Endodermal cell (in vitro differentiated cells): ENCODE measurements at regions not wholly inside any gene's neighbourhood (a gene's known extent, or its start where the extent isn't known, plus 50 kb on each side); places are given as distances from the start of the nearest gene placed in this dataset.
A peak's percentile ranks its signal among the peaks of the same experiment; 100 is the strongest.
"Not testable (repeated sequence)": the region's sequence is repeated elsewhere in the genome, so short reads cannot be mapped to it uniquely, and the experiment has no call there.

Source experiments
- DNase-seq: peaks from one replicate; pipeline ENCODE4 v3.0.0-alpha.2; 2017
- H3K27ac ChIP-seq: 2 replicates; pipeline ENCODE4 v1.5.1; 2013; ENCODE audit warnings: mild to moderate bottlenecking, low read depth, low read length, moderate library complexity
- H3K27me3 ChIP-seq: 2 replicates; pipeline ENCODE4 v1.6.1; 2013; ENCODE audit warnings: mild to moderate bottlenecking, low read length, moderate library complexity; ENCODE audit not compliant: insufficient read depth, control insufficient read depth, poor library complexity, severe bottlenecking
- H3K36me3 ChIP-seq: 2 replicates; pipeline ENCODE4 v1.7.0; 2013; ENCODE audit warnings: mild to moderate bottlenecking, low read length, moderate library complexity; ENCODE audit not compliant: control insufficient read depth, insufficient read depth
- H3K4me1 ChIP-seq: one replicate; pipeline ENCODE4 v1.7.0; 2013; ENCODE audit warnings: low read length; ENCODE audit not compliant: control insufficient read depth, insufficient read depth
- H3K4me3 ChIP-seq: 2 replicates; pipeline ENCODE4 v1.5.1; 2013; ENCODE audit warnings: mild to moderate bottlenecking, low read length, moderate library complexity
- H3K9ac ChIP-seq: 2 replicates; pipeline ENCODE4 v1.6.1; 2013; ENCODE audit warnings: mild to moderate bottlenecking, low read length, moderate library complexity; ENCODE audit not compliant: poor library complexity, severe bottlenecking; ENCODE audit errors: extremely low read depth
- H3K9me3 ChIP-seq: 2 replicates; pipeline ENCODE4 v1.6.1; 2013; ENCODE audit warnings: mild to moderate bottlenecking, low read length, moderate library complexity; ENCODE audit not compliant: control insufficient read depth
- H3K27ac Mint-ChIP-seq: 2 replicates; pipeline ENCODE4 v1.8.0; 2020; ENCODE audit warnings: mixed read lengths
- H3K27me3 Mint-ChIP-seq: 2 replicates; pipeline ENCODE4 v1.8.0; 2021; ENCODE audit warnings: mild to moderate bottlenecking, mixed read lengths; ENCODE audit not compliant: insufficient read depth
- H3K36me3 Mint-ChIP-seq: 2 replicates; pipeline ENCODE4 v1.8.0; 2020; ENCODE audit warnings: low read depth, mixed read lengths
- H3K4me1 Mint-ChIP-seq: 2 replicates; pipeline ENCODE4 v1.8.0; 2020; ENCODE audit warnings: mixed read lengths
- H3K4me3 Mint-ChIP-seq: 2 replicates; pipeline ENCODE4 v1.8.0; 2020; ENCODE audit warnings: mild to moderate bottlenecking, moderate library complexity, mixed read lengths
- H3K9me3 Mint-ChIP-seq: 2 replicates; pipeline ENCODE4 v1.8.0; 2020; ENCODE audit warnings: mild to moderate bottlenecking, mixed read lengths
- CTCF ChIP-seq: fragments of 200-600 bp; sonication (generic); conservative IDR thresholded peaks from 2 replicates; pipeline ENCODE4 v1.5.0; 2021; ENCODE audit warnings: antibody characterized with exemption, mild to moderate bottlenecking
- WGBS, 2 experiments: methylation state at CpG; one replicate each; pipeline versions ENCODE4 v1.1.5 to v1.1.7; 2013; ENCODE audit warnings: missing lambda C conversion rate in 2 of 2, mixed read lengths in 1 of 2; ENCODE audit not compliant: insufficient coverage in 1 of 2, insufficient read length in 1 of 2; 5-methylcytosine and 5-hydroxymethylcytosine counted together

- Histone ChIP-seq H3K9me3 (no peaks in the 10 kb centered on the region), H3K4me1 (no peaks in the 10 kb centered on the region), H3K4me3 (no peak overlapping the region), H3K27me3 (no peaks in the 10 kb centered on the region), H3K36me3 (no peaks in the 10 kb centered on the region), H3K9ac (no peak overlapping the region), H3K27ac (no peak overlapping the region)
- no peaks in the 10 kb centered on the region for H3K36me3 Mint-ChIP-seq
- peak; percentile 59 for TF ChIP-seq CTCF
- DNase-seq: peak; percentile 72
- H3K9me3 Mint-ChIP-seq: no peaks in the 10 kb centered on the region
- WGBS, 2 experiments: 83 to 86% methylated on average over 1 of the region's 1 CpG
- H3K27ac Mint-ChIP-seq: no peak overlapping the region
- H3K27me3 Mint-ChIP-seq: no peaks in the 10 kb centered on the region
- no peak overlapping the region for H3K4me3 Mint-ChIP-seq
- H3K4me1 Mint-ChIP-seq: no peaks in the 10 kb centered on the region
Measured at GRCh38 chr2:192604295-192604694, 409.6 kb upstream of the TMEFF2 start.

- not testable (repeated sequence) for H3K36me3 Mint-ChIP-seq, H3K27ac ChIP-seq, H3K9ac ChIP-seq, H3K27me3 Mint-ChIP-seq, H3K9me3 Mint-ChIP-seq, H3K4me3 ChIP-seq, H3K4me3 Mint-ChIP-seq, H3K4me1 Mint-ChIP-seq, DNase-seq, H3K27me3 ChIP-seq, H3K36me3 ChIP-seq, H3K27ac Mint-ChIP-seq, H3K4me1 ChIP-seq, H3K9me3 ChIP-seq
- WGBS, 2 experiments: 94 to 96% methylated on average over 3 to 7 of the region's 9 CpGs
Measured at GRCh38 chr2:192598649-192599048, 403.9 kb upstream of the TMEFF2 start.

GRCh38 chr2:192593561-192593960, 398.8 kb upstream of the TMEFF2 start:
- Histone ChIP-seq H3K36me3 (no peaks in the 10 kb centered on the region), H3K27ac (no peak overlapping the region), H3K9me3 (no peaks in the 10 kb centered on the region), H3K4me1 (no peaks in the 10 kb centered on the region), H3K9ac (no peak overlapping the region), H3K27me3 (no peaks in the 10 kb centered on the region), H3K4me3 (no peak overlapping the region)
- no peaks in the 10 kb centered on the region for H3K27me3 Mint-ChIP-seq
- H3K9me3 Mint-ChIP-seq: peaks cover 2% of the 10 kb centered on the region
- no peaks in the 10 kb centered on the region for H3K36me3 Mint-ChIP-seq
- no peak for DNase-seq
- 94% methylated on average over 6 of the region's 6 CpGs for WGBS, 2 experiments
- H3K4me1 Mint-ChIP-seq: no peaks in the 10 kb centered on the region
- H3K4me3 Mint-ChIP-seq: no peak overlapping the region
- no peak overlapping the region for H3K27ac Mint-ChIP-seq
- TF ChIP-seq CTCF: no peak

- Histone ChIP-seq H3K4me1 (no peaks in the 10 kb centered on the region), H3K27me3 (no peaks in the 10 kb centered on the region), H3K9me3 (no peaks in the 10 kb centered on the region), H3K4me3 (no peak overlapping the region), H3K27ac (no peak overlapping the region), H3K9ac (no peak overlapping the region), H3K36me3 (no peaks in the 10 kb centered on the region)
- Mint-ChIP-seq H3K9me3 (peaks cover 2% of the 10 kb centered on the region), H3K36me3 (no peaks in the 10 kb centered on the region), H3K4me3 (no peak overlapping the region), H3K27me3 (no peaks in the 10 kb centered on the region), H3K4me1 (no peaks in the 10 kb centered on the region), H3K27ac (no peak overlapping the region)
- no peak for DNase-seq
- 89 to 95% methylated on average over 2 to 4 of the region's 4 CpGs for WGBS, 2 experiments
- TF ChIP-seq CTCF: no peak
Measured at GRCh38 chr2:192591617-192592016, 396.9 kb upstream of the TMEFF2 start.
